HL-60 (cell line): ENCODE measurements at regions not wholly inside any gene's neighbourhood (a gene's known extent, or its start where the extent isn't known, plus 50 kb on each side); places are given as distances from the start of the nearest gene placed in this dataset.

ENCODE experiments used
- POLR2AphosphoS5 ChIP-seq: IDR thresholded peaks from 2 replicates; pipeline ENCODE4 v1.6.1; 2012; ENCODE audit warnings: low read depth
- SPI1 ChIP-seq: IDR thresholded peaks from 2 replicates; pipeline ENCODE4 v1.6.1; 2012; ENCODE audit warnings: low read depth, mild to moderate bottlenecking, borderline replicate concordance
- TF ChIP-seq, protein P1 (sequence below): IDR thresholded peaks from one replicate; pipeline ENCODE4 v1.5.1; 2011; ENCODE audit warnings: low read length, control low read depth, inconsistent platforms; ENCODE audit not compliant: insufficient read depth
- TF ChIP-seq, protein P2 (sequence below): IDR thresholded peaks from 2 replicates; pipeline ENCODE4 v1.6.1; 2012; ENCODE audit warnings: low read depth; ENCODE audit not compliant: insufficient replicate concordance

DNA sequence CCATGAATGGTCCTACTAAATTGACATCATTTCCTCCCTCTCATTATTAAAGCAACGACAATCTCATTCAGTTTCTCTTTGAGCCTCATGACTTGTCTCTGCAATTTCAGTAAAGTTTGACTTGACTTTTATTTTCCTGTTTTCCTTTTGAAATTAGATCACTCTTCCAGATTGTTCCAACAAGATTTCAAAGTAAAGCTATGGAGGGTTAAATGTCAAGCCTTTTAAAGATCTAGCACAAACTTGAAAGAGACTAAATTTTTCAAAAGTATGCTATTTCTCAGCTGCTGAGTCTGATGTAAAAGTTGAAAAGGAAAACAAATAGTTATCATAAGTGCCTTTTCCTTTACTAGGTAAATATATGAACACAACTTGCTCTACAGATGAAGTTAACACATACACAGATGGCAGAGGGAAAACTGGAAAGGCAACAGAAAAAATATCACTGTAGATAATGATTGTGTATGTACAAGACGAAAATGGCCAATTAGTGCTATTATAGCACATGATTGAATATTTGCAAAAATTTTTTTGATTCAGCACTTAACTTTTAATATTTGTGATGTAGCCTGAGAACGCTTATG, 200.6 kb downstream of the WDR11 start:
- TF ChIP-seq, protein P1, sequence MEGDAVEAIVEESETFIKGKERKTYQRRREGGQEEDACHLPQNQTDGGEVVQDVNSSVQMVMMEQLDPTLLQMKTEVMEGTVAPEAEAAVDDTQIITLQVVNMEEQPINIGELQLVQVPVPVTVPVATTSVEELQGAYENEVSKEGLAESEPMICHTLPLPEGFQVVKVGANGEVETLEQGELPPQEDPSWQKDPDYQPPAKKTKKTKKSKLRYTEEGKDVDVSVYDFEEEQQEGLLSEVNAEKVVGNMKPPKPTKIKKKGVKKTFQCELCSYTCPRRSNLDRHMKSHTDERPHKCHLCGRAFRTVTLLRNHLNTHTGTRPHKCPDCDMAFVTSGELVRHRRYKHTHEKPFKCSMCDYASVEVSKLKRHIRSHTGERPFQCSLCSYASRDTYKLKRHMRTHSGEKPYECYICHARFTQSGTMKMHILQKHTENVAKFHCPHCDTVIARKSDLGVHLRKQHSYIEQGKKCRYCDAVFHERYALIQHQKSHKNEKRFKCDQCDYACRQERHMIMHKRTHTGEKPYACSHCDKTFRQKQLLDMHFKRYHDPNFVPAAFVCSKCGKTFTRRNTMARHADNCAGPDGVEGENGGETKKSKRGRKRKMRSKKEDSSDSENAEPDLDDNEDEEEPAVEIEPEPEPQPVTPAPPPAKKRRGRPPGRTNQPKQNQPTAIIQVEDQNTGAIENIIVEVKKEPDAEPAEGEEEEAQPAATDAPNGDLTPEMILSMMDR, result no peak
- no peak for TF ChIP-seq POLR2AphosphoS5
- TF ChIP-seq, protein P2, sequence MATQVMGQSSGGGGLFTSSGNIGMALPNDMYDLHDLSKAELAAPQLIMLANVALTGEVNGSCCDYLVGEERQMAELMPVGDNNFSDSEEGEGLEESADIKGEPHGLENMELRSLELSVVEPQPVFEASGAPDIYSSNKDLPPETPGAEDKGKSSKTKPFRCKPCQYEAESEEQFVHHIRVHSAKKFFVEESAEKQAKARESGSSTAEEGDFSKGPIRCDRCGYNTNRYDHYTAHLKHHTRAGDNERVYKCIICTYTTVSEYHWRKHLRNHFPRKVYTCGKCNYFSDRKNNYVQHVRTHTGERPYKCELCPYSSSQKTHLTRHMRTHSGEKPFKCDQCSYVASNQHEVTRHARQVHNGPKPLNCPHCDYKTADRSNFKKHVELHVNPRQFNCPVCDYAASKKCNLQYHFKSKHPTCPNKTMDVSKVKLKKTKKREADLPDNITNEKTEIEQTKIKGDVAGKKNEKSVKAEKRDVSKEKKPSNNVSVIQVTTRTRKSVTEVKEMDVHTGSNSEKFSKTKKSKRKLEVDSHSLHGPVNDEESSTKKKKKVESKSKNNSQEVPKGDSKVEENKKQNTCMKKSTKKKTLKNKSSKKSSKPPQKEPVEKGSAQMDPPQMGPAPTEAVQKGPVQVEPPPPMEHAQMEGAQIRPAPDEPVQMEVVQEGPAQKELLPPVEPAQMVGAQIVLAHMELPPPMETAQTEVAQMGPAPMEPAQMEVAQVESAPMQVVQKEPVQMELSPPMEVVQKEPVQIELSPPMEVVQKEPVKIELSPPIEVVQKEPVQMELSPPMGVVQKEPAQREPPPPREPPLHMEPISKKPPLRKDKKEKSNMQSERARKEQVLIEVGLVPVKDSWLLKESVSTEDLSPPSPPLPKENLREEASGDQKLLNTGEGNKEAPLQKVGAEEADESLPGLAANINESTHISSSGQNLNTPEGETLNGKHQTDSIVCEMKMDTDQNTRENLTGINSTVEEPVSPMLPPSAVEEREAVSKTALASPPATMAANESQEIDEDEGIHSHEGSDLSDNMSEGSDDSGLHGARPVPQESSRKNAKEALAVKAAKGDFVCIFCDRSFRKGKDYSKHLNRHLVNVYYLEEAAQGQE, result no peak
- no peak for TF ChIP-seq SPI1
